ENCODE measurements at regions not wholly inside any gene's neighbourhood (a gene's known extent, or its start where the extent isn't known, plus 50 kb on each side); places are given as distances from the start of the nearest gene placed in this dataset.

DNA sequence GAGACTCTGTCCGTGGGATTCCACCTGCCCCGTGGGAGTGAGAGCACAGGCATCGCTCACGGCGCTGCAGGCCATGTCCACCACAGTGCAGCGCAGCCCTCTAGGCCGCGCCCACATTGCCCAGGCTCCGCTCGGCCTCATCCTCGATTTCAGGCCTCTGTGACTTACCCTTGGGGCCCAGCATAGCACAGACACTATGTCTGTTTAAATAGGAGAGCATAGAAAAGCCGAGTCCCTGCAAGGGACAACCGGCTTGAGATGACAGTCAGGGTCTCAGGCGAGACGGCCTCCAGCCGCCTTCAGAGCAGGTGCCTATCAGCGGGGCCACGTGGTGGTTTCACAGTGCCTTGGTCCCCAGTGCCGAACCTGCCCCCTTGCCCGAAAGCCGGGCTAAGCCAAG lies 56.9 kb upstream of the POFUT2 start:
- TF ChIP-seq POLR2A (IDR thresholded peaks at IDR 0.05; ENCODE audit: low read depth) (no peak), CTCF (IDR thresholded peaks at IDR 0.05) (no peak), POLR2AphosphoS5 (IDR thresholded peaks at IDR 0.05) (no peak)

Measured in esophagus muscularis mucosa (tissue), 3 donors.